GM18861 (cell line): ENCODE measurements at regions not wholly inside any gene's neighbourhood (a gene's known extent, or its start where the extent isn't known, plus 50 kb on each side); places are given as distances from the start of the nearest gene placed in this dataset.
"Not testable (repeated sequence)": the region's sequence is repeated elsewhere in the genome, so short reads cannot be mapped to it uniquely, and the experiment has no call there.

Source experiments
- ATAC-seq: cut with Tn5 transposase; IDR thresholded peaks from one replicate; pipeline ENCODE4 v1.9.1; 2021; ENCODE audit not compliant: unreplicated experiment

GRCh38 chr13:65836066-65836465, 1394.1 kb downstream of the PCDH9 start:
- ATAC-seq = no peak

- ATAC-seq = no peak
Measured at GRCh38 chr13:65834897-65835296, 1395.2 kb downstream of the PCDH9 start.

- ATAC-seq = no peak
Measured at GRCh38 chr13:65830411-65831205, 1399.5 kb downstream of the PCDH9 start.

DNA sequence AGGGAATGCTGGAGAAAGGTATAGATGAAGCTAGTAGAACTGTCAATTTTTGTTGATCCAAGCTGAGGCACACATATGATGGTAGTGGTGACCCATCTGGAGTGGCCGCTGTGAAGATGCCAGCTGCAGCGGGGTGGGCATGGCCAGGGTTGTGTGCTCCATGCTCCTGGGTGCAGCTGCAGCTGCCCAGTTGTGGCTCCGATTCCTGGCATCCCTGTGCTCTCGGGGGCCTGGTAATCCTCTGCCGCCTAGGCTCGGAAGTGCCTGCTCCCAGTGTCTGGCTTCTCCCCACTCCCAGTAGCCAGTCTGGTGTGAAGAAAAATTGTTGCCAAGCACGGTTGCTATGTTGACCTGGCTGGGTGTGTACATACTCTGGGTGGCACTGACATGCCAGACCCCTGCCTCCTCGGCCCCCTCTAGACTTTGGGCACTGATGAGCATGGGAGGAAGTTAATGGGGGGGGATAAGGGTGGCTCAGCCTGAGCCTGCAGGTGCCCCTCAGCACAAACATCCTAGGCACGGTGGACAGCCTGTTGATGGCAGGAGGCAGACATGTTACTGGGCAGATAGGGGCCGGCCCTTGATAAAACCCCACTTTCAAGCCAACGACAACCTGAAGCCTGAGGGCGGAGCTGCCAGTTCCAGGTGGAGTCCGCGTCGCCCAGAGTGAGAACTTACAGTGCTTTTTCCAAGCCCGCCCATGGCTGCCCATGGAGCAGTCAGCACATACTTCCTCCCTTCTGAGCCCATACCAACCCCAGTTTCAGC, 1400.7 kb downstream of the PCDH9 start:
- no peak for ATAC-seq

DNA sequence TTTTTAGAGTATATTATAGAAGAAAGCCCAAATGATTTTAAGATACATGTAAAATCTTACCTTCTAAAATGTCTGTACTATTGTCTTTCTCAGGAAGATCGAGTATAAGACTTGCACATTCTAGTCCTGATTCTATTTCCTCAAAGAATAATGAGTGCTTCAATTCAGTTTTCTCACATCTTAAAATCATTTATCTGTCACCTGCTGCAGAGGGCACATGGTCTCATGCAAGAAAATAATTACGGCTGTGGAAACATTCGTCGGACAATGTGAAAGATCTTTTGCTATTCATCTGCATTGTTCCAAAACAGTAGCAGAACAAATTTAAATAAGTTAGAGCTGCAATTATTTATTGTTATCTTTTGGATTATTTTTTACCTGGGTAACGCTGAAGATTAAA, 1403.5 kb downstream of the PCDH9 start:
- ATAC-seq = no peak

DNA sequence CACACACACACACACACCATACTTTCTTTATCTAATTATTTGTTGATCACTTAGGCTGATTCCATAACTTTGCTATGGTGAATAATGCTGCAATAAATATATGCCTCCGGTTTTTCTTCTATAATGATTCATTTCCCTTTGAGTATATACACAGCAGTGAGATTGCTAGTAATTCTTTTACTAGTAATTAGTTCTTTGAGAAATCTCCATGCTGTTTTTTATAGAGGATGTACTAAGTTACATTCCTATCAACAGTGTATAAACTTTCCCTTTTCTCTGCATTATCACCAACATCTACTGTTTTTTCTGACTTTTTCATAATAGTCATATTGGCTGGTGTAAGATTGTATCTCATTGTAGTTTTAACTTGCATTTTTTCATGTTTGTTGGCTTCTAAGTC, 1405.1 kb downstream of the PCDH9 start:
- ATAC-seq = no peak

GRCh38 chr13:65808061-65808460, 1422.1 kb downstream of the PCDH9 start:
- ATAC-seq = no peak

DNA sequence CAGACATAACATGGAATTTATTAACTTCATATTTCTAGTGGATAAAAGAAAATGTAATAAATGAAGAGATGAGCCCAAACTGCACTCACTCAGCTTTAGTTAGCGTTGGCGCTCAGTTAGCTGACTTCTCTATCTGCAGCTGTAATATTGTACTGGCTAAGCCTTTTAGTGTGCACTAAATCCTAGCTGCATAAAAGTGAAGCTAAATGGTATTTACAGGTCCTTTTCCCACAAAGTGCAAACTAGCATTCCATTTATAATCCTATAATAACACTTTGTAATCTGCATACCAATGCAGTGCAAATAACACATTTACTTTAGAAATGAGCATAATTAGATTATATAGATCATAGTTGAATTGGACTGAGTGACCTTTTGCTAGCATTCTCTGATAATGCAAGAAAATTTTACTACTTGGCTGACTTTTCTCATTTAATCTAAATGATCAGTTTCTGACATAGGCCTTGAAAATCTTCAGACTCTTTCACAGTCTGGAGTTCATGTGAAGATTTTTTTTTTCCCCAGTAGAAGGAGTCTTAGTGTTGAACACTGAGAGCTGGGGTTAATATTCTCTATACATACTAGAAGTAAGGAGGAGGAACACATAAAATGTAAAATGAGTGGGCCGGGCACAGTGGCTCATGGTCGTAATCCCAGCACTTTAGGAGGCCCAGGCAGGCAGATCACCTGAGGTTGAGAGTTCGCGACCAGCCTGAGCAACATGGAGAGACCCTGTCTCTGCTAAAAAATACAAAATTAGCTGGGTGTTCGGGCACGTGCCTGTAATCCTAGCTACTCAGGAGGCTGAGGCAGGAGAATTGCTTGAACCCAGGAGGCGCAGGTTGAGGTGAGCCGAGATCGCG, 1426.4 kb downstream of the PCDH9 start:
- no peak for ATAC-seq

DNA sequence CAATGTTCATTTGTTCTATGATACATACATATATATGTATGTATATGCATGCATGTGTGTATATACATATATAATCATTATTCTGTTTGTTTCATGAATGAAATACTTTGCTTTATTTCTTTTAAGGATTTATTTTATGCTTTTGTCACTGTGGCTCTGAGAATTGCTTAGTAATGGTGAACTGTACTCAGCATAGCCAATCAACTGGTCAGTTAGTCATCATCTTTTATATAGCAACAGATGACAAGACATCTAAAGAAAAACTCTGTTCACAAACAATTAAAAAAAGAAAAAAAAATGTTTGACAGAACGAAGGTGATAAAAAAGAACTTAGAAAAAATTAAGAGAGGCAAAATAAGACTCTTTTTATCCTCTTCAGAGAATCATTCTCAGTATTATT, 1440.3 kb downstream of the PCDH9 start:
- ATAC-seq = no peak

DNA sequence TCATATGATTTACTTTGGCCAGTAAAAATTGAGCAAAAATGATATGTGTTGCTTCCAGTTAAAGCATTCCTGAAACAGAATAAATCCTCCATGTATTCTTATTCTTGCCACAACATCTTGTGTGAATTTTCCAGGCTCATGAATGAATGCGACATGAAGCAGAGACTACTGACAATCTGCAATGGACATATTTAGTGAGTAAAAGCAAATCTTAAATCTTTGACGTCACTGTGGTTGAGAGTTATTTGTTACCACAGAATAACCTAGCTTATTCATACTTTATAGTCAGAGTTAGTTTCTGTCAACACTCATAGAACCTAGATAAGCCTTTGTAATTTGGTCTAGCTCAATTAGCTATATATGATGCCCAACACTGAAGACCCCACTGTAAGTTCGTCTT, 1443.1 kb downstream of the PCDH9 start:
- ATAC-seq = no peak

DNA sequence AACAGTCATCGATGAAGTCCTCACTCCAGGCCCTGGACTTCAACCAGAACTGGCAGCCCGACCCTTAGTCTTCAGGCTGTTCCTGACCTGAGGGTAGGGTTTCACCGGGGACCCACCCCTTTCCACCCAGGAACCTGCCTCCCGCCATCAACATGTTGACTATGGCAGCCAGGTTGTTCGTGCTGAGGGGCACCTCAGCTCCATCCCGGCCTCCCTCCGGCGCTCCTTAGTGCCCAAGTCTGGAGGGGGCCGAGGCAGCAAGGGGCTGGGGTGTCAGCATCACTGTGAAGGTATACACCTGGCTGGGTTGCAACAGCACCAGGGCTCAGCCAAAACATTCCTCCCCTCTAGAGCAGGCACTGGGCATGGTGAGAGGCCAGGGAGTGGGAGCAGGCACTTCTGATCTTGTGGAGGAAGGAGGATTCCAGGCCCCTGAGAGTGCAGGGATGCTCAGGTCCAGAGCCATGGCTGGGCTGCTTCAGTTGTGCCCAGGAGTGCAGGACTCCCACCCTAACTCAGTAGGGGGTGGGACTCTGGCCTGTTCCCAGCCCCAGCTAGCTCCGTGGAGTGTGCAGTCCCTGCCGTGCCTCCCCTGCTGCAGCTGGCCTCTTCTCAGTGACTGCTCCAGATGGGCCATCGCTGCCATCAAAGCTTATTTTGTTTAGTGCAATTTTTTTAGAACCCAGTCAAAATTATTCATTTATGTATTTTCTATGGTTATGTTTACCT, 1445.9 kb downstream of the PCDH9 start:
- ATAC-seq = no peak

- ATAC-seq = no peak
Measured at GRCh38 chr13:65783383-65783782, 1446.8 kb downstream of the PCDH9 start.

DNA sequence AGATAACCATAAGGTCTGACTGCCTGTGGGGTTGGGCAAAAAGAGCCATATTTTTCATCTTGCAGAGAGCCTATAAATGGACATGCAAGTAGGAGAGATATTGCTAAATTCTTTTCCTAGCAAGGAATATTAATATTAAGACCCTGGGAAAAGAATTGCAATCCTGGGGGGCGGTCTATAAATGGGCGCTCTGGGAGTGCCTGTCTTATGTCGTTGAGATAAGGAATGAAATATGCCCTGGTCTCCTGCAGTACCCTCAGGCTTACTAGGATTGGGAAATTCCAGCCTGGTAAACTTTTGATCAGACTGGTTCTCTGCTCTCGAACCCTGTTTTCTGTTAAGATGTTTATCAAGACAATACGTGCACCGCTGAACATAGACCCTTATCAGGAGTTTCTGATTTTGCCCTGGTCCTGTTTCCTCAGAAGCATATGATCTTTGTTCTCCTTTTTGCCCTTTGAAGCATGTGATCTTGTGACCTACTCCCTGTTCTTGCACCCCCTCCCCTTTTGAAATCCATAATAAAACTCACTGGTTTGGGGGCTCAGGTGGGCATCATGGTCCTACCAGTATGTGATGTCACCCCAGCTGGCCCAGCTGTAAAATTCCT, 1458.3 kb downstream of the PCDH9 start:
- ATAC-seq = not testable (repeated sequence)

GRCh38 chr13:65768545-65768944, 1461.6 kb downstream of the PCDH9 start:
- no peak for ATAC-seq

- no peak for ATAC-seq
Measured at GRCh38 chr13:65763811-65764210, 1466.3 kb downstream of the PCDH9 start.

- ATAC-seq = no peak
Measured at GRCh38 chr13:65762012-65762411, 1468.1 kb downstream of the PCDH9 start.

GRCh38 chr13:65756071-65756671, 1474.0 kb downstream of the PCDH9 start:
- no peak for ATAC-seq

GRCh38 chr13:65748227-65748626, 1481.9 kb downstream of the PCDH9 start:
- ATAC-seq = no peak

DNA sequence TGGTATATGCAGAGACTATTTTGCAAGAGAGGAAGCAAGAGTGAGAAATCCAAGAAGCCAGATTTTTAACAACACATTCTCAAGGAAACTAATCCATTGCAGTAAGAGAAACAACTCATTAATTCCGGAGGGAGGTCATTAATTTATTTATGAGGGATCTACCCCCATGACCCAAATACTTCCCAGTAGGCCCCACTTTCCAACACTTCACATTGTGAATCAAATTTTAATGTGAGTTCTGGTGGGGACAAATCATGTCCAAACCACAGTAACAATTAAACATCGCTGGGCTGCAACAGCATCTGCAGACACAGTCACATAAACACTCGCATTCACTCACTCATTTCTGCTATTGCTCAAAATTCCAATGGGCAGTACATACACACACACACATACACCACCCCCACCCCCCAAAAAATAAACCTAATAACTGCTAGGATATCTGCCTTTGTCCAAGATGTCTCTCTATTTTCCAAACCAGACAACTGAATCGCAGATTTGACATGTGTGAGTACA, 1483.7 kb downstream of the PCDH9 start:
- ATAC-seq = no peak

DNA sequence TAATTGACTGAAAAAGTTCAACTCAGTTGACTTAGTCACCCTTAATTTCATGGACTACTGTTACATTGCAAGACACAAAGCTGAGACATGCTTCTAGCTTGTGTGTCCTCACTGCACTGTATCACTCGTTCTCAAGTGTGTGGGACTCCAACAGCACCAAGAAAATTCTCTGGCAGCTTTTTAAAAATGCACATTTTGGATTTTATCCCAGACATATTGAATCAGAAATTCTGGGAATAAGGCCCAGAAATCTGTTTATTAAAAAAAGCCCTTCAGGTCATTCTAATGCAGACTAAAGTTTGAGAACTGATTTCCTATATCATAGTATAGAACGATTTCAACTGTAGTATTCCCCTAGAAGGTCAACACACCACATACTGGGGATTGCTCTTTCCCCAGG, 1485.3 kb downstream of the PCDH9 start:
- no peak for ATAC-seq
